HG03521 (cell line): ENCODE measurements at regions not wholly inside any gene's neighbourhood (a gene's known extent, or its start where the extent isn't known, plus 50 kb on each side); places are given as distances from the start of the nearest gene placed in this dataset.

Experiments used
- ATAC-seq: cut with Tn5 transposase; IDR thresholded peaks from one replicate; pipeline ENCODE4 v1.9.1; 2021; ENCODE audit warnings: mild to moderate bottlenecking, moderate library complexity; ENCODE audit not compliant: unreplicated experiment

GRCh38 chr1:55418208-55419000, 203.2 kb upstream of the USP24 start:
- ATAC-seq, result no peak

- ATAC-seq, result no peak
Measured at GRCh38 chr1:55416164-55416842, 201.1 kb upstream of the USP24 start.

- no peak for ATAC-seq
Measured at GRCh38 chr1:55413286-55413685, 198.1 kb upstream of the USP24 start.

GRCh38 chr1:55412060-55412459, 196.9 kb upstream of the USP24 start:
- no peak for ATAC-seq

GRCh38 chr1:55402671-55403464, 187.7 kb upstream of the USP24 start:
- ATAC-seq, result no peak

- no peak for ATAC-seq
Measured at GRCh38 chr1:55402142-55402541, 187.0 kb upstream of the USP24 start.

- ATAC-seq, result no peak
Measured at GRCh38 chr1:55400508-55400907, 185.3 kb upstream of the USP24 start.

GRCh38 chr1:55399346-55399745, 184.2 kb upstream of the USP24 start:
- ATAC-seq, result no peak

- ATAC-seq, result no peak
Measured at GRCh38 chr1:55396381-55396891, 181.3 kb upstream of the USP24 start.

- no peak for ATAC-seq
Measured at GRCh38 chr1:55388960-55389359, 173.8 kb upstream of the USP24 start.

- no peak for ATAC-seq
Measured at GRCh38 chr1:55387145-55387544, 172.0 kb upstream of the USP24 start.

GRCh38 chr1:55386456-55386855, 171.3 kb upstream of the USP24 start:
- ATAC-seq, result no peak

- ATAC-seq, result no peak
Measured at GRCh38 chr1:55385402-55386018, 170.3 kb upstream of the USP24 start.

GRCh38 chr1:55384637-55385036, 169.5 kb upstream of the USP24 start:
- ATAC-seq, result no peak

- no peak for ATAC-seq
Measured at GRCh38 chr1:55382806-55383305, 167.7 kb upstream of the USP24 start.

- no peak for ATAC-seq
Measured at GRCh38 chr1:55381983-55382382, 166.8 kb upstream of the USP24 start.

GRCh38 chr1:55381491-55381890, 166.3 kb upstream of the USP24 start:
- ATAC-seq, result no peak

GRCh38 chr1:55380355-55380970, 165.3 kb upstream of the USP24 start:
- no peak for ATAC-seq

GRCh38 chr1:55378582-55378981, 163.4 kb upstream of the USP24 start:
- ATAC-seq, result no peak

GRCh38 chr1:55376897-55377296, 161.7 kb upstream of the USP24 start:
- no peak for ATAC-seq
